HG03280 (cell line): ENCODE measurements at regions not wholly inside any gene's neighbourhood (a gene's known extent, or its start where the extent isn't known, plus 50 kb on each side); places are given as distances from the start of the nearest gene placed in this dataset.
"Not testable (repeated sequence)": the region's sequence is repeated elsewhere in the genome, so short reads cannot be mapped to it uniquely, and the experiment has no call there.

Experiments
- ATAC-seq: cut with Tn5 transposase; IDR thresholded peaks from one replicate; pipeline ENCODE4 v1.9.1; 2021; ENCODE audit warnings: mild to moderate bottlenecking, moderate library complexity; ENCODE audit not compliant: unreplicated experiment

DNA sequence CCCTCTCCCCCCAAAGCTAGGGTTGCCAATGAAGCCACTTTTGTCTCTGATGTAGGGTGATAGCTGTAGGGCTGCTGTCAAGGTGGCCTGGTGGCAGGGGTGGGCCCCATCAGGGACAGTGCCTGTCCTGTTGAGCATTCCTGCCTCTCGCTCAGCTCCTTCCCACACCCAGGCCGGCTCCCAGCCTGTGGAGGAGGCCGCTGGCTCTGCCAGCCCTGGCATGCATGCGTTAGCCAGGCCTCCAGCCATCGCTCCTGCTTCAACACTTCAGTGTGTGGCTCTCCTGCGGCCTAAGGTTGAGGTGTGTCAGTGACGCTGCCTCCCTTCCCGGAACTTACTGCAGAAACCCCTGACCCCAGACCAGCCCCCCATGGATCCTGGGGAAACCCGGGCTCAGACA lies 194.5 kb downstream of the TBC1D2B start:
- ATAC-seq: not testable (repeated sequence)

DNA sequence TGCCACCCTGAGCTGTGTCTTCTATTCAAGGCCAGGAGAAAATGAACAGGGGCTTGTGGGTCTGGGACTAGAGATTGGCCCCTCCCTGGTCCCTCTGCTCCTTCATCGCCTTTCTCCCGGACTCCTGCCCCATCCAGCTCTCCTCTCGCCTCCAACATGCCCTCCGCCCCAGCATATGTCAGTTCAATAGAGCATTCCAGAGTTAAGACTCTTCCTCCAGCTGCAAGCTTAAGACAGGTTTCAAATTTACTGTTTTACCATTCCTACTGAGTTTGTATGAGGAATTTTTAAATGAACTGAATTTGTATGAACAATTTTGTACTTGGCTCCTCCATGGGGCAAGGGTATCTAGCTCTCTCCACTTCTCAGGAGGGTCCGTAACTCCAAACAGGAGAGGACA lies 195.6 kb downstream of the TBC1D2B start:
- ATAC-seq: no peak

DNA sequence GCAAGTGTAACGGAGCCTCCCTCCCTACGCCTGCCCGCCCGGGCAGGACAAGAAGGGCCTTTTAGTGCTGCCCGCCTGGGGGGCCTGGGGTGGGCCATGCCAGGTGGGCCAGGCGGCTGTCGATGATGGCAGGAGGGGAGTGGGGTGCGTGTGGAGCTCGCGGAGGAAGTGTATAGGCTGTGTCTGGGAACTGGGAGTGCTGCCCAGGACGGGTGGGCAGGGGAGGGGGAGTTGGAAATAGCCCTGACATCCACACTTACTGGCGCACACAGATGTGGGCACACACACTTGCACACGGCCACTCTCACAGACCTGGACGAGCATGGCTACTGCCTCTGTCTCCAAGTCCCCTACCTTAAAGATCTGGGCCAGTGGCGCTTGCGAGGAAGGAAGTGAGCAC lies 196.0 kb downstream of the TBC1D2B start:
- not testable (repeated sequence) for ATAC-seq

DNA sequence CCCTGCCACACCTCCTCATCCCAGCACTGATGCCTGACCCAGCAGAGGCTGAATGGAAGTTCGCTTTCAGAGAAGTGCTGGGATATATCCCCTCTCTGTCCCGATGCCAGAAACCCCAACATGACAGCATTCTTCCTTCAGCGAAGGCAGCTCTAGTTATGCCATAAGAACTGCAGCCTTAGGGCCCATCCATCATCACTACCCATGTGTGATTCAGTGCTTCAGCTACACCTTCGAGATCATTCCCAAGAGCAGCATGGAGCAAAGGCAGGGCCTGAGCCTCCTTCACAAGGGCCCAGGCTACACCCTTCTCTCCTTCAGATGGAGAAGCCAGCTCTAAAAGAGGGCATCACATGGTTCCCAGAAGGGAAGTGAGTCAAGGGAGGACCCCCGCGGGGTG lies 198.0 kb downstream of the TBC1D2B start:
- ATAC-seq: not testable (repeated sequence)

DNA sequence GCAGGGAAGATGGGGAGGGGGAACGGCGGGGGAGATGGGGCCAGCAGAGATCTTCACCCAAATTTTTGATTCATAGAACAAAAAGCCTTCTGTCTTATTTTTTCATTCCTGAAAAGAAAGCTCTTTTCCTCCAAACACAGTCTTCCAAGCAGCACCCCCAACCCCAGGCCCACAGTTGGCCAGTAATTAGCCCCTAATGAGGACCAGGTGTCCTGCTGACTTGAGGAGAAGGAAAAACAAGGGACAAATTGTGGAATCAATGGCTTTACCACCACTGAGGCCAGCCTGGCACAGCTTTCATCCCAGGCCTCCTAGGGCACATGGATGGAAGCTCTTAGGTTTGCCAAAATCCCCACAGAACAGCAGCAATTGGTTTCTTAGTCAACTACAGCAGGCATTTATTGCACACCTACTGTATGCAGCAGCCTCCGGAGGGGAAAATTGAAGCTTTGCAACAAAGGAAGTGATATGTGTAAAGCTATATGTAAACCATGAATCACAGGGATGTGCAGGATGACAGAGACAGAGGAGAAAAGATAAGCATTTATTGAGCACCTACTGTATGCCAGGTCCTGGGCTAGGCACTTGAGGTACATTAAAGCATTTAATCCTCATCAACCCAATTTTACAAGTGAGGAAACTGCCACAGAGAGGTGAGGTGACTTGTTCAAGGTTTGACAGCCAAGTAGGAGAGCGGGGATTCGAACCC lies 199.5 kb downstream of the TBC1D2B start:
- ATAC-seq: no peak

DNA sequence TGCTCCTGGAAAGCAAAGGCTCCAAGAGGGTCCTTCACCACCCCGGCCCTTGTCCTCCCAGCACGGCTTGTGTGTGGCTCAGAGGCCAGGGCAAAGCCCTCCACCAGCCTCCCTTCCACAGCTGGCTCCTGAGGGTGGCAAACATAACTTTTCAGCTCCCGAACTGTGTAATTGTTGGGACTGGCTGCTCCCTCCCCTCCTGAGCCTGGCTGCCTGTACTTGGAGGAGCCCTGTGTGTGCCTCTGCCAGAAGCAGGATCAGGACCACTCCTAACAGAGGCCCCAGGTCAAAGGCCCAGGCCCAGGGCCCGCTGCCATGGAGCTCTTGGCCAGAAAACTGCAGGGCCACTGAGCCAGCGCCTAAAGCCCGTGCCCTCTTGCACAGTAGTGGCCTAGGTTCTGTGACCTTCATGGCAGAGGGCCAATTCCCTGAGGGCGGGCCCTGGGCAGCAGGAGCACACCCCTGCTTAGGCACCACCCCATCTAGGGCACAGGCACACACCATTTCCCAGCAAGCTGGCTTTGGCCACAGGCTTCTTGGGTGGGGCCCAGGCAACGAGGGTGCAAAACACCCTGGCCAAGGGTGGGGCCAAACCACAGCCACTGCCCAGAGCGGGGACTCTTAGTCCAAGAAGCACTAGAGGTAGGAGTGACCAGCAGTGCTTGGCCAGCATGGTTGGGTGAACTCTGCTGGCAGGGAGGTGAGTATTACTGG lies 201.2 kb downstream of the TBC1D2B start:
- not testable (repeated sequence) for ATAC-seq

DNA sequence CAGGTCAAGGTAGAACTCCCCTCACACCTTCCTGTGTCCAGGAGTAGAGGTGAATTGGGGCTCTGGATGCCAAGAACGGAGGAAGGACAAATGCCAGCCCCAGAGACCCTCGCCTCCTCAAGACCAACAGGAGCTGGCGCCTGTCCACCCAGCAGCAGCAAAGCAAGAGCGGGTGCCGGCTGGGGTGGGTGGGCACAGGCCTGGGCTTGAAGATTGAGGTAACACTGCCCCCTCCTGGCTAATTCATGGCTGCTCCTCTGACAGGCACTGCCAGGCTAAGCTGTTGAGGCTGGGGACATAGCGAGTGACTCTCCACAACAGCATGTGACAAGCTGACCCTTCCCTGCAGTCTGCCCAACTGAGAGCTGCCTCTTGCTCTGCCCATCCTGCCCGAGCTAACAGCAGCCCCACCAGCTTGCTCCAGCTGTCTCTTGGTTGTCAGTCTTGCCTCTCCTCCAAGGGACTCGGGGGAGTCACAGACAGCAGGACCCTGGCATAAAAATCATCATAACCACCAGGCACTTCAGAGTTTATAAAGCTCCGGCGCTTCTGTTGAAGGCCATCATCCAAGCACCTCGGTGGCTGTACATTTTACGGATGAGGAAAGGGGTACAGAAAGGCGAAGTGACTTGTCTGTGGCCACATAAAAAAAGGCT lies 202.3 kb downstream of the TBC1D2B start:
- not testable (repeated sequence) for ATAC-seq

DNA sequence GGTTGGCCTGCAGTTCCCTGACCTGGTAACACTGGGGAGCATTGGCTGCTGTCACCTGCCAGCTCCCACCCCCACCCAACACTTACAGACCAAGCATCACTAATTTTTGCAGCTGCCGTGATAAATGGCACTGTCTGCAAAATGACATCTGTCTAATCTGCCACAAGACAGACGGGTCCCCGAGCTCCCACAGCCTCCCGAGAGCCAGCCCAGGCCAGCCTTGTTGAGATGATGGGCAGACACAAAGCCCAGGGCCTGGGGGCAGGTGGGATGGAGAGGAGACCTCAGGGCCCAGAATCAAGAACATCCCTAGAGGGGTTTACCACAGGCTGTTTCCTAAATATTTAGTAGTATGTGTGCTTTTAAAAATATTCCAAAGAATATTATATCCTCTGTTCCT lies 203.4 kb downstream of the TBC1D2B start:
- ATAC-seq: no peak

DNA sequence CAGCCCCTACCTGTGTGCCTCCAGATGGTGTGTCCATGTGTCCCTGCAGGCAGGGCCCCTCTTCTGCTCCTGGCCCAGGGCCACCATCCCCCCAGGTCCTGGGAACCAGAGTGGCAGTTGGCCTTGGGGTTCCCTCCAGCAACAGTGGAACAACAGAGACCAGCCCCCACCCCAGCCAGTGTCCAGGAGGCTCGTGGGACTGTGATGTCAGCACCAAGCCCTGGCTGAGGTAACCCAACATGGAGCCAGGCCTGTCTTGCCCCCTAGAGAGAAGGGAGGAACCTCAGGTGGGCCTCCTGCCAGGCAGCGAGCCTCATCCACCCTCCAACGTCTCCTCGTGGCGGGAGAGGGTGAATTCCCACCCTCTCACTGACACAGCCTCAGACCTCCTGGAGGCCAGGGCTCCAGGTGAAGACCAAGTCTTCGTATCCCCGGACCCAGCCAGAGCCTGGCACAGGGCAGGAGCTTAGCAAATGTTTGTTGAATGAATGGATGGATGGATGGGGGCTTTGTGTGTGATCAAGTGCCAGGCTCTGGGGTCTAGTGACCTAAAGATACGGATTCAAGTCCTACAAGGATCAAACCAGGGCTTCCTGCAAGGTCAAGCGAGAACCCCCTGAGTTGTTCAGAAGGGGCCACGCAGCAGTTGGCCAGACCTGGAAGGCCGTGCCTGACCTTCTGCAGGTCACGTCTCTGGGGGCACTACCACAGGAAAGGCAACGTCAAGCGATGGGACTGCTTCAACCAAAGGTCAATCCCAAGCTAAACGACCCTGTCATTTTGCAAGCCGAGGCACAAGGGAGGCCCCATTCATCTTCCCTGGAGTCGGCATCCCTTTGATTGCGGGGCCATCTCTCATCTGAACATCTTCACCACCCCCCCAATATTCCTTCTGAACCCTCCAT lies 204.7 kb downstream of the TBC1D2B start:
- ATAC-seq: not testable (repeated sequence)

DNA sequence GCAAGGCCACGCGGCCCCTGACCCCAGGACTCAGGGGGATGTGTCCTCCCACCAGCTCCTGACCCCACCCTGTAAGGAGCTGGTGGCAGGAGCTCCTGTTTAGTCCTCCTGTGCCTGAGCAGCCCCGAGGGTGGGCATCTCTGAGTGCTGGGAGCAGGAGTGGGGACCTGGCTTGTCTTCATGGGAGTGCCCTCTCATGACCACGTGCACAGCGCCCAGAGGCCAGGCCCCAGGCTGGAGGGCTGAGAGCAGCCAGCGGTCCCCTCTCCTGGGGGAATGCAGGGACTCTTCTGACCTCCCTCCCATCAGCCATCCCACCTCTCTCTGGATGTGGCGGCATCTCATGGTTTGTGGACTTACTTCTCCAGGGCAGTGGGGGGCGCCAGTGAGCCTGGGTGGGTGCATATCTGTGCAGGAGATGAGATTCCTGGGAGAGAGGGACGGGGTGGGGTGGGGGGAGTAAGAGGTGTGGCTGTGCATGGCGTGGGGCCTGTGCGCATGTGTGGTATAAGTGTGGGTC lies 205.6 kb downstream of the TBC1D2B start:
- no peak for ATAC-seq

DNA sequence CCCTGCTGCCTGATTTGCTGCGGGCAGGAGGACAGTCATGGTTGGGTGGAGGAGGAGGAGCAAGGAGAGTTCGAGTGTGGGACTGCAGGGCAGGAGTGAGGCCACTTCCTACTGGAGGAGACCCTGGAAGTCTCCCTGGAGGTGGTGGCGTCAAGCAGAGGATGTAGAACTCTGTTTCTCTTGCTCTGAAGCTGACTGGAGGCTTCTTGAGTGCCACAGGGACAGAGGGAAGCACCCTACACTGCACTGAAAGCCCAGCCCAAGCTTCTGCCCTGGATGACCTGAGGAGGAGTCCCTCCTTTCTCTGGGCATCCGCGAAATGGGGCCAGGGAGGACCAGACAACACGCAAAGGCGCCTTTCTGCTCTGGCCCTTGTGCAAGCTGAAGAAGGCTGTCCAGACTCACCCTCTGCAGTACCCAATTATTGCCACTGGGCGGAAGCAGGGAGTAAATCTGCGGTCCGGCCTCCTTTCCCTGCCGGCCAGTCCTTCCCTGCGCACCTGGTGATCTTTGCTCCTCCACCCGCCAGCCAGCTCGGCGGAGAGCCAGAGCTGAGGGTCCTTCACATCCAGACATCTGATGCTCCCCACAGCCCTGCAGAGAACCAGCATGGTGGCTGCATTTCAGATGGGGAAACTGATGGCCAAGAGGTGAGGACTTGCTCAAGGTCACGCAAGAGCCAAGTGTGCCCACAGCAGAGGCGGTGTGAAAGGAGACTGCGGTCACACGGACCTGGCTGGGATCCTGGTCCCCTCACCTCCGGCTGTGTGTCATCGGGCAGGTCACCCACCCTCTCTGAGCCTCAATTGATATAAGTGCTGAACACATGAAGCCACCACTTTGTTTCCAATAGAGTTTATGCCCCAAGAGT lies 207.1 kb downstream of the TBC1D2B start:
- no peak for ATAC-seq

DNA sequence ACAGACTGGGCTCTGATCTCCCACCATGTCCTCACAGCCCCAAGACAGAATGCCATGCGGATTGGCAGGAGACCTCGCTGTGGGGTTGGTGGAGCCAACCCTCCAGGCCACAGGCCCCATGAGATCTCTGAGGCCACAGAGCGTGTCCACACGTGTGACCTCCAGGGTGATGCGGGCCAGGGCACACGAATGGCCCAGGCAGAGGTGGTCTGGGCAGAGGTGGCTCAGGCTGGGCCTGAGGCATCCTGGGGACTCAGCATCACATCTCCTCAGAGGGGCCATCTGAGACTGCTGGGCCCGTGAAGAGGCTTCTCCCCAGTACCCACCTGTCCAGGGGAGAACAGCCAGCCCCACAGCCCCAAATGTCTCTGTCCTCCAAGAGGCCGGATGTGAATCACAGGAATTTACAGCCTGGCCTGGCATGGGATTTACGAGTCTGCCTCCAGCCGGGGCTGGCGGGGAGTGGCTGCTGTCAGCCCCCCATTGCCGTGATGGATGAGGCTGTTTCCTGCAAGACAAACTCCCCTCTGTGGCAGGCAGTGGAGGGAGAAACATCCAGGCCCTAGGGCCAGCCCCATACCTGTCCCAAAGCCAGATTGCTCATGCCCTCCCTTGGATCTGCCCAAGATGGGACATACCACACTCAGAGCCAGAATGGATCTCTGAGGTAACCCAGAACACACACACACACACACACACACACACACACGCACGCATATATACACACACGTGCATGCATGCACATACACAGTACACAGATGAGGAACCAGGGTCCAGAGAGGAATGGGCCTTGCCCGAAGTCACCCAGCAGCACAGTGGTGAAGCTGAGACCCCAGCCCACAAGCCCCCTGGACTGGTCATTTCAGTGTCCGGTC lies 208.3 kb downstream of the TBC1D2B start:
- no peak for ATAC-seq

DNA sequence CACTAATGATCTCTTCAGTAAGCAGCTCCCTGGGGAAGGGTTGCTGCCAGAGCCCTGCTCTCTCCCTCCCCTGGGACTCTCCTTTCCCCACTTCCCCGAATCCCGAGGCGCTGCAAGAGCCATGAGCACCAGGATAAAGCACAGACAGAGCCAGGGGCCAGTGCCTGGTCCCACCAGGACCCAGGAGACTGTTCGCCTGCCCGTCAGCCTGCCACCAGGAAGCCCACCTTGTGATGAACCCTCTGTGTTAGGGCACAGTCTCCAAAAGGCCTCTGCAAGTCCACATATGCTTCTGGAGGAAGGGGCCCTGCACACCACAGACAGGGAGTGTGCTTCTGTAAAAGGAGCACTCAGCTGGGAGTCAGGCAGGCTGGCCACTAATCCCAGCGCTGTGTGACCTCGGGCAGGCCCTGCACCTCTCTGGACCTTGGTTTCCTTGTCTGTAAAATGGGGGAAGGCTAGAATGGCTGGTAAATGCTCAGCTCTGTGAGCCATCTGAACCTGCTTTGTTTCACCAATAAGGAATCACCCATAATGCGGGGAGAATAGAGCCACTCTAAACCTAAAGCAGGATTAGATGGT lies 209.4 kb downstream of the TBC1D2B start:
- ATAC-seq: not testable (repeated sequence)

DNA sequence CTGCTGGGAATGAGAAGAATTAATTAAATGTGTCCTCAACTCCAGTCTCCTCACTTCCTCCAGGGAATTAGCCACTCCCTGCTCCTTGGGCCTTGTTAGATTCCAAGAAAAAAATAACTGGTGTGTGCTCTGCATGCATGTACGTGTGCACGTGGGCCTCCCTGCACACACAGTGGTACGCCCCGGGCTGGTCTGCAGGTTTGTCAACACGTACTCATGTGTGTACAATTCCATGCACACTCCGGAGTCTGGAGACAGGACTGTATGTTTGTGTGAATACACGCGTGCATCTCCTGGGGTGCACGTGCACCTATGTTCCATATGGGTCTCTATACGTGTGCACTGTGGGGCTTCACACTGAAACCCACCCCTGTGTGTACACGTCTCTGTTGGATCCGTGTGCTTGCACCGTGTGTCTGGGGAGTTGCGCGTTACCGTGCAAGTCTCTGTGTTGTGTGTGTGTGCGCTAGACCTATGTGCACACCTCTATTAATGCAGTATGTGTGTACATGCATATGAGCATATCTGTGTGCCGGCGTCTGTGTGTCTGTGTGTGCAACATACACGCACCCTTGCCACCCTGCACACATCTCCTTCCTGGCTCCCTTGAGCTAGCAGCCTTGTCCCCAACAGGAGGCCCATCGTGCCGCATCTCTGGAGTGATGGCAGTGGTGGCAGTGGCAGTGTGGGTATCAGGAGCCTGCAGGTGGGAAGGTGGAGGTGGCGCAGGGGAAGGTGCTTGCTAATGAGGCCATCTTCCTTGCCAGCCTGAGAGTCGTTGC lies 210.1 kb downstream of the TBC1D2B start:
- no peak for ATAC-seq

DNA sequence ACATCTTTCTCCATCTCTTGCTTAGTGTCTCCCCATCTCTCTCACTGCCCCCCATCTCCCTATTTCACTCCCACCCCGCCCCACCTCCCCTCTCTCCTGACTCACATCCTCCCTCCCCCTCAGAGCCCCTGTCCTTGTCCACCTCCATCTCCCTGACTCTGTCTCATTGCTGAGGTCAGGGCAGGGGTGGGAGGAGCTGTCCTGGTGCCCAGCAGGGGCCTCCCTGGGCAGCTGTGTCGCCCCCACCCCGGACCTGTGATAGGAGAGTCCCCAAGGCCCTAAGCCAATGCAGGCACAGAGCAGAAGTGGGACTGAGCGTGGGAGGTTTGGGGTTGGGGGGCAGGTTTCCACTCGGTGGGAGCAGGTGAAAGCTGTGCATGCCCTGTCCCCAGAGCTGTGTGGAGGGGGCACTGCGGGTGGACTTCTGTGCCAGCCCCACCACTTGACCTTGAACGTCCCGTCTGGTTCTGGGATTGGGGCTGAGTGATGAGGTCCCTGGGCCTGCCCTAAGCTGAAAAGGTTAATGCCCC lies 210.8 kb downstream of the TBC1D2B start:
- no peak for ATAC-seq

DNA sequence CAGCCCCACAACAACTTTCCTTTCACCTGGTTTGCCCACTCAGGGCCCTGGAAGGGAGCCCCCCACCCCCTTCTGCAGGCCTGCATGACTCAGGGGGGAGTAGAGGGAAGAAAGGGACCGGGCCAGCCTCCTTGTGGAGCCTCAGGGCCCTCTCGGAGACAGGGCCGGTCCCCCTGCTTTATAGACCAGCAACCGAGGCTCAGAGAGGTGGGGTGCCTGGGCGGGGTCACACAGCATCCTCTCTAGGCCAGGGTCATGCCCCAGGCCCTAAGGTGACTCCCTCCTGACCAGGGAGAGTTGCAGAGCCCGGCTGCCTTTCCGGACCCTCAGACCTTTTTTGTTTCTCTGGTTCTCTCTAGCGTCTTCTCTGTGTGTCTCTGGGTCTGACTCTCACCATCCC lies 211.3 kb downstream of the TBC1D2B start:
- no peak for ATAC-seq

DNA sequence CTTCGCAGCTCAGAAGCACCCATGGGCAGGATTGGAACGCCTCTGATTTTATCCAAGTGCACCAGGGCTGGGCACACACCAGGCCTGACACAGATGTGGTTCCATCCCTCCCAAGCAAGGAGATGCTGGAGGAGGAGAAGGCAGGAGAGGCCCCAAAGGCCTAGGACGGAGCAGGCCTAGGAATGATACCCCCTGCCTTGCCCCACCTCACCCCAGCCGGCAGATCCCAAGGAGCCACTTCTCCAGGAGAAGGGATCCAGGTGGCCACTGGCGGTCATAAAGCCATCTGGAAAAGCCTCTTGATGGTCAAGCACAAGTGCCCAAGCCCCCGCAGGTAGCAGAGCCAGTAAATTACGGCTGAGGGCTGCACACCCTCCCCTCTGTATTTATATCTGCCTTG lies 211.8 kb downstream of the TBC1D2B start:
- ATAC-seq: no peak
